HTR-8/SVneo (cell line): ENCODE measurements at regions not wholly inside any gene's neighbourhood (a gene's known extent, or its start where the extent isn't known, plus 50 kb on each side); places are given as distances from the start of the nearest gene placed in this dataset.
A peak's percentile ranks its signal among the peaks of the same experiment; 100 is the strongest.
"Not testable (repeated sequence)": the region's sequence is repeated elsewhere in the genome, so short reads cannot be mapped to it uniquely, and the experiment has no call there.

Source experiments
- DNase-seq: peaks from one replicate; pipeline ENCODE4 v3.0.0; 2011; ENCODE audit warnings: low spot score, mixed read lengths; ENCODE audit not compliant: insufficient read length
- FAIRE-seq: peaks from 2 replicates; lab custom pipeline; 2011; peaks lifted over from hg19 to GRCh38; lab: Jason Lieb, UNC

- not testable (repeated sequence) for FAIRE-seq, DNase-seq
These were observed 92.1 kb downstream of the C4BPA start for GRCh38 chr1:207196135-207196534.

- not testable (repeated sequence) for DNase-seq, FAIRE-seq
These were observed 97.5 kb downstream of the C4BPA start for GRCh38 chr1:207201534-207201933.

DNA sequence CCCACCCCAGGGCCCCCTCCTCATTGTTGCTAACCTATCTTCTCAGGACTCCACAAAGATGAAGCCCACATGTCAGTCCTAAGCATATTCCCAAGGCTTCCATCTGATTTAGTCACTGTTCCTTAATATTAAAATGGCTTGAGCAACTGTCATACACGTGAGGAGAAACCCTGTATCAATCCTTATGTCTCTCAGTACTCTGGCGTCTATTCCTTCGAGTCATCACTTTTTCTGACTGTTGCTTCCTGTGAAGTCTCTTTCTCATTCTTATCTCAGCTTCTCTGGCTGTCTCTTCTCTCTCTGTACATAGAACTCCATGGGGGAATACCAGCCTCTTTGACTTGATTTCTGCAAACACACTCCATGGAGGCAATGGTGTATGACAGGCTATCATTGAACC is 98.4 kb downstream of the C4BPA start:
- FAIRE-seq: no peak
- DNase-seq: no peak

GRCh38 chr1:207203541-207203940 is 99.5 kb downstream of the C4BPA start:
- no peak for DNase-seq
- no peak for FAIRE-seq

DNA sequence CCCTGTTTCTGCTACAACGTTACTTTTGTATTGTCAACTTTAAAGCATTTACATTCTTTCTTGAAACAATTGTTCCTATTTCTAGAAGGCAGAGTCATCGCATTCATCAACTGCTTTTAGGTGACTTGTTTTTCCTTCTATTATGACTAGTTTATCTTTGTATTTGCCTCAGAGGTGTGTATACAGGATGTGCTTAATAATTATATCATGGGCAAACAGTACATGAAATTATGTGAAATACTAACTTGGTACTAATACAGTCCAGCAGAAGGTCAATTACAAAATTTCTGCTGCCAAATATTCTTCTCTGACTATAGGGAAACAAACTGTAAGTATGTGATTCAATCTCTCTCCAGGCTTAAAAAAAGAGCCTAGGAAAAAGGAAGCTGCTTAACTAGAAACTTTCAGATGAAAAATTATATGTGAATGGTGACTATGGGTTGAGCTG is 101.6 kb downstream of the C4BPA start:
- FAIRE-seq (no peak), DNase-seq (no peak)

- not testable (repeated sequence) for FAIRE-seq, DNase-seq
These were observed 104.7 kb downstream of the C4BPA start for GRCh38 chr1:207208691-207209090.

DNA sequence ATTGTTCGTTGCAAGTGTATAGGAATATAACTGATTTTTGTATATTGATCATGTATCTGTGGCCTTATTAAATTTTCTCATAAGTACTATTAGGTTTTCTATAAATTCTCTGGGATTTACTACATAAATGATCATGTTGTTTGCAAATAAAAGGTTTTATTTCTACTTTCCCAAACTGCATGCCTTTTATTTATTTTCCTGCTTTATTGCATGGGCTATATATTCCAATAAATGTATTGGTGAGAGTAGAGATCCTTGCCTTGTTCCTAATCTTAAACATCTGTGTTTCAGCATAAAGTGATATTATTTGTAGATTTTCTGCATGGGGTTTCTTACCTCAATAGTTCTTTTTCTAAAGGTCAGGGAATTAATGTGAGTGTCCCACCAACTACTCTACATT is 107.0 kb upstream of the CD55 start:
- no peak for FAIRE-seq

DNA sequence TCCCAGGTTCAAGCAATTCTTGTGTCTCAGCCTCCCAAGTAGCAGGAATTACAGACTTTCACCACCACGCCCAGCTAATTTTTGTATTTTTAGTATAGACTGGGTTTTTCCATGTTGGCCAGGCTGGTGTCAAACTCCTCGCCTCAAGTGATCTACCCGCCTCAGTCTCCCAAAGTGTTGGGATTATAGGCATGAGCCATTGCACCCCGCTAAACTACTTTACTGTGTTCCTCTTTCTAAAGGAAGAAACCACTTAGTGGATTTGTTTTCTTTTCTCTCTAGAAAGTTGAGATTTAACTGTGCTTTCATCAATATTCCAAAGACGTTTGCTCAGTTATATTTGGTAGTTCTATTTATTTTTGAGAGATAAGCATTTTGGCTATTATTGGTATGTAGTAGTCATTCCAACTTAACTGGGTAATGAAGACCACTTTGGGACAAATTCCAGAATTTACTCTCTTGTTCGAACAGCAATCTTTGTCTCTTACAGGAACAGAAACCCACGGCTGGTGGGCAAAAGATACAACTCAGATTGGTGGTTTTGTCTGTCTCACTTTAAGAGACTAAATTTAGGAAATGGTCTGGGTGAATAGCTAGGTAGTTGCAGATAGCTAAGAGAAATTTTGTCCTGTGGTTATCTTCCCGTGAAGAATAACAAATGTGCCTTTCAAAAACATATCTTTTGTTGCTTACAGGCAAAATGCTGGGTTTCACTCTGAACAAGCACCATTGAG is 103.5 kb upstream of the CD55 start:
- FAIRE-seq (no peak), DNase-seq (no peak)

More for the DNA sequence above, 107.0 kb upstream of the CD55 start:
- no peak for DNase-seq

DNA sequence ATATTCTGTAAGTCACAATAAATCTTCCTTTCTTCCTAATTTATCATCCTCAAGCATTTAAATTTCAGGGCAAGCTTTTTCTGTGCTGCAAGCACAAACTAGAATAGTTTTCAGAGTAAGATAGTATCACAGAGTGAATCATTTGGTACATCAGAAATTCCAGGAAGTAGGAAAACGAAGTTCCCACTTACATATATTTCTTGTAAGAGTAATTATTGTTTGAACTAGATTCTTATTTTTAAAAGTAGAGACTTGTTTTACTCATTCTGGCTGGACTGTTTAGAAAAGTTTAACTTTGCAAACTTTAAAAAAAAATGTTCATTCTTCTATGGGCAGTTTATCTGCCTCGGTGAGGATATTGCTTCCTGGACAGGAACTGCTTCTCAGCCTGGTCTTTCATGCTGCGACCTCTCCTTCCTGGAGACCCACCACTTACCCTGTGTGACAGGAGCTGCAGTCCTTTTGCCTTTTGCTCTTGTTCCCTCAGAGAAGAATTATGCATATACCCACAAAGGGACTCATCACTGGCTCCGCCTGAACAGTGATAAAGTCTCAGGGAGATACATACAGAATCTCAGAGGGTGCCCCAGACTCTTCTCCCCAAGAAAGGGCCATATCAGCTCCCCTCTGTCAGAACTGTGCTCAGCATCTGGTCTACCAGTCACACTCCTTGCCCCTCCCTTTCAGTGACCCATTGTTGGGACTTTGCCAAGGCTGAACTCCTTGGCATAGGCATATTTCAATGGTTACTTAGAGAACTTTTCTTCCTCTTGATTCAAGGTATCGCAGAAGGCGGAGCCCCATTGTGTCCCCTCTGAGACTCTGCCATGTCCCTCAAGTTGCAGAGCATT is 102.7 kb upstream of the CD55 start:
- DNase-seq: no peak
- FAIRE-seq: no peak

DNA sequence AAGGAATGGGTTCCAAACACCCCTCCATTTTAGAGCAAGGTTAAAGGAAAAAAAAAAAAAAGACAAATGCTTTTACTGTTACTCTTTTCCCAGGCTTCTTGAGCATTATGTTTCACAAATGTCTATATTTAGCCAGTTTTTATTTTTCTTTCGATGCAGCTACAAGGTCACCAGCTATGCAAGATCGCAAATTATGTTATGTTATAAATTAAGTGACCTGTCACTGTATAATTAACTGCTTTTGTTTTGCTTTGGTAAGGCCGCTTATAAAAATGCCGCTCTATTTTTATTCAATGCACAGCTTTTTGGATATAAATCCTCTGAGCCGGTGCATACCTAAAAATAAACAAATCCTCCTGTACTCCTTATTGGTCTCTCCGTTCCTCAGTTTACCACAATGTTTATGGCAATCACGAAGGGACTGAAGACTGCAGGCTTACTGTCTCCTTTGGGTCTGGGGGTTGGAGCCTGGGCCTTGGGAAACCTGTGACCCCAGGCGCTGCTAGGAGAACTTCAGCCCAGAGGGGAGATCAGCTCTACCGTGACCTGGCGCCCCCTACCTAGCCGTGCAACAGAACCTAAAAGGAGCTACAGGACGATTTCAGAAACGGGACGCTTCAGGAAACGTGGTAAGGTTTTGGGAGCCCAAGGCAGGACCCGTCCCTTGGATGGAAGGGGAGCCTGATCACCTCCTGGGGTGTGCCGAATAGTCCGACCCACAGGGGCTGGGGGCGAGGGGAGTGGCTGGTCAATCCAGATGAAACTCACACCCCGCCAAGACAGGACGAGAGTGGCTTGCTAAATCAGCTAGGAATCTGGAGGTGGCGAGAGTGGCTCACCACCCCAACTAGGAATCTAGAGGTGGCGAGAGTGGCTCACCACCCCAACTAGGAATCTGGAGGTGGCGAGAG is 101.2 kb upstream of the CD55 start:
- no peak for DNase-seq
- FAIRE-seq: no peak

DNA sequence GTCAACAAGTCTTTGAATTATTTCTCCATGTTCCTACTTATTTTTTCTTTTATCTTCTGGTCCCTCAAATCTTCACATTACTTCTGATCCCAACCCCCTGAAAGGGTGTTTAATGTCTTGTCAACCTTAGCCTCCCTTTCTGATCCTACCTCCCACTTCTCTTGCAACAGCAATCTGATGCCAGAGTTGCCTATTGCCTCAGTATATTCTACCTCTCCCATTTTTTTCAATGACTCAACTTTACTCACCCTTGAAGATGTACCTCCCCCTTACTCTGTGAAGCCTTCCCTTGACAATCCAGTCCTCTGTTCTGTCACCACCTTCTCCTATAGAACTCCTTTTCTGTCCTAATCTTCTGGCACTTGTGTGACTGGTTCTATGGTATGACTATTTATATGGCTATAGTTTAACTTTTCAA is 99.5 kb upstream of the CD55 start:
- DNase-seq (no peak), FAIRE-seq (peak; percentile 9)

DNA sequence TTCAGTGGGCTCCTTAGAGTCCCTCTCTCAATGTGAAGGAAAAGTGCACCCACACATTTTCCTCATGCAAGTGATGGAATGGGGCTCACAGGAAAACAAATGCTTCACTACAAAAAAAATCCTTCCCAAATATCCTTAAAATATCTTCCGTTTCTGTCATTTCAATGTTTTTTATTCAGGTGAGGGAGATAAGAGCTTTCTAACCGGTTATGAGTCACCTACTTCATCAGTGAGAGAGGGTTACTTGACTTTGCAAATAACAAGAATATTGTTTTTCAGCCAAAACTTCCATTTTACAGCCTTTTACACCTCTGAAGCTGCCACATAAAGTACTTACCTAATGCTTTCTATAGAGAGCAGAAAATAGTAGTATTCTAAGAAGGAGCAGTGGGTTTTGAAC is 98.3 kb upstream of the CD55 start:
- no peak for DNase-seq
- no peak for FAIRE-seq

DNA sequence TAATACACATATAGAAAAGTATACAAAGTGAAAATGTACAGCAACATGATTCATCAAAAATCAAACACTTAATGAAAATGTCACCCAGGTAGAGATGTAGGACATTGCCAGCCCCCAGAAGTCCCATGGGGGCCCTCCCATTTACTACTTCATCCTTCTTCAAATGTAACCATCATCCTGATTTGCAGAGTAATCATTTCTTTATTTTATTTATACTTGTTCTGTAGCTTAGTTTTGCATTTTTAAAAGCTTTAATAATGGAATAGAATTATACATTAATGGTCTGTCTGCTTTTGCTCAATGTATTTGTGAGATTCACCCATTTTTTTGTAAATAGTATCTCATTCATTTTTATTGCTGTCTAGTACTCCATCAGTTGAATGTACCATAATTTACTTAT is 96.8 kb upstream of the CD55 start:
- FAIRE-seq (no peak), DNase-seq (no peak)

GRCh38 chr1:207227131-207227630 is 94.3 kb upstream of the CD55 start:
- DNase-seq: no peak

DNA sequence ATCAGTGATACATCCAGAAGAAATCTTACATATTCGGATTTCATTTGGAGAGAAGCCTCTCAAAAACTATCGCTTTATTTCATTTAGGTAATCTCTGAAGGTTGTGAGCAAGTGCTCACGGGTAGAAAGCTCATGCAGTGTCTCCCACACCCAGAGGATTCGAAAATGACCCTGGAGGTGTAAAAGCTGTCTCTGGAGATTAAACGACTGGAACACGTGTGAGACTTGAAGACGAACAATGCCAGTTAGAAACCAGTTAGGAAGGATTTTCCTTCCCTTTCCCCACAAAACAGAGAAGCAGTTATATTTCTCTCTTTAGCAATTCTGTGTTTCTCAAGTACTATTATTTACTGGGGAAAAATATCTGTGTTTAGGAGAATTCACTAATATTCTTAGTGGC is 92.5 kb upstream of the CD55 start:
- FAIRE-seq (no peak), DNase-seq (no peak)

More at GRCh38 chr1:207227131-207227630, 94.3 kb upstream of the CD55 start:
- no peak for FAIRE-seq

- DNase-seq: no peak
- FAIRE-seq: no peak
These were observed 91.0 kb upstream of the CD55 start for GRCh38 chr1:207230441-207230840.

DNA sequence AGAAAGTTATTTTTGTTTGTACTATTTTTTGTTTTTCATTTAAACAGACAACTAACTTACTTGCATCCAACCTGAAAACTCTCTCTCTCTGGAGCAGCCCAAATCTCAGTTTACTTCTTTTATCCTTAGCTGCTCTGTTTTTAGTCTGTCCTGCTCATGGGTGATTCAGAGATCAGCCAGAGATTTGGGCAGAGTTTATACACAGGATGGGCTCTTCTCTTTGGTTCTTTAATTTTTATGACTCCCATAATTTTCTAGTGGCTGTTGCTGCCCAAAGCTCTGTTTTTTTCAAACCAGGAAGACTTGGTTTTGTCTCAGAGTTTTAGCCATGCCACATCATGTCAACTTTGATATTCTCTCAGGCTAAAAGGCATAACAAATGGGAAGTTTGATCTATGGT is 86.8 kb upstream of the CD55 start:
- DNase-seq (no peak), FAIRE-seq (no peak)

- DNase-seq: no peak
- no peak for FAIRE-seq
These were observed 81.6 kb upstream of the CD55 start for GRCh38 chr1:207239874-207240273.

DNA sequence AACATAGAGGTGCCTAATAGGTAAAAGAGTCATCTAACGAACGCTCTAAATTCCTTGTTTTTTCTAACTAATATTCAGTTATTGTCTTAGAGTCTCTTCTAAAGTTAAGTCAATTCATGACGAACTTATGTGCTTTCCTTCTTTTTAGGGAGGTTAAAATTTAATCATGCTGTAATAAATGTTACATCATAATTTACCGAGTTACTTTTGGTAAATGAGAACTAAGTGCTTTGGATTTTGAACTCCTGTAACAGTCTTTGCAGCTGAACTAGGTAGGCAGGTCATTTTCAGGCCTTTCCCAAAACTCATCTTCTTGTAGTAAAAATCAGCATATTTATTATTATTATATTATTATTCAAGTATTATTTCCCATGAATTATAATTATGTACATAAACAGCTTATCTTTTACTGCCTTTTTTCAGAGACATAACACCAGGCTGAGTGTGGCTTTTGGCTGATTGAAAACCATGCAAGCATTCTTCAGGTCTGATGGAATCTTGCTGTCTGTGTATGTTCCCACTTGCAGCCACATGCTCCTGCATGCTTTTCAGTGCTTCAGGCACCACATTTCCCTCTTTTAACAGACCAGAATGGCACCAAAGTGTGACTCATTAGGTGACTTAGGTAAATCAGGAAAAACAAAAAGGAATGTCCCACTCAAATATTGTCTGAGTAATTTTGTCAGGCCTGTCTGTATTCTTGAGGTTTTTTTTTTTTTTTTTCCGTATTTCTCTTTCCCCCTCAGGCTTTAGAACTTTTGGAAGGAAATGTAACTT is 81.0 kb upstream of the CD55 start:
- DNase-seq: no peak
- peak; percentile 52 for FAIRE-seq
